K562 (cell line): ENCODE measurements at regions not wholly inside any gene's neighbourhood (a gene's known extent, or its start where the extent isn't known, plus 50 kb on each side); places are given as distances from the start of the nearest gene placed in this dataset.

ENCODE experiments used
- ATAC-seq: fragments of 200-7000 bp; cut with Tn5 transposase; 3 replicates; pipeline ENCODE4 v1.9.1; 2020; ENCODE audit warnings: moderate library complexity
- BruUV-seq: library from RNA; stranded (reverse); fragments of 400-500 nt; replicated peaks from 2 replicates; lab custom pipeline; 2021; lab: Mats Ljungman, UMichigan
- CTCF ChIA-PET: fragments of 300-600 bp; formaldehyde crosslinking; extraction: SDS; loops from one replicate; lab custom pipeline; 2021; ENCODE audit warnings: low intra/inter-chr PET ratio; lab: Yijun Ruan, JAX
- POLR2A ChIA-PET: fragments of 300-600, 350-650 bp; sonication (Branson Sonifier 250); formaldehyde crosslinking; extraction: SDS; loops from one replicate; lab custom pipeline; 2021; ENCODE audit warnings: antibody characterized with exemption, inconsistent platforms; lab: Yijun Ruan, JAX
- DNase-seq, 4 experiments: peaks; one replicate each; pipeline versions ENCODE4 v3.0.0 to v3.0.0-alpha.2; 2011 to 2018; ENCODE audit warnings: low spot score in 3 of 4, mixed read lengths in 3 of 4; ENCODE audit errors: extremely low read depth in 1 of 4
- FAIRE-seq: peaks from 2 replicates; lab custom pipeline; 2011; peaks lifted over from hg19 to GRCh38; lab: Jason Lieb, UNC
- H2AFZ ChIP-seq: 2 replicates; pipeline ENCODE4 v1.6.0; 2011; ENCODE audit warnings: low read depth, low read length, control low read depth, inconsistent platforms
- H3K27ac ChIP-seq: fragments of 200-600 bp; 3 replicates; pipeline ENCODE4 v1.8.0; 2011; ENCODE audit warnings: low read depth, mild to moderate bottlenecking, control low read depth, inconsistent platforms, low read length, moderate library complexity, mixed read lengths; ENCODE audit errors: extremely low read depth
- H3K27me3 ChIP-seq, 2 experiments: fragments of 300-600 bp in 1 of 2; 2 replicates in 1 of 2; 3 replicates in 1 of 2; pipeline versions ENCODE4 v1.6.0 to v1.8.0; 2011; ENCODE audit warnings: inconsistent platforms in 2 of 2, low read length in 2 of 2, mild to moderate bottlenecking in 1 of 2, mixed read lengths in 1 of 2, moderate library complexity in 1 of 2; ENCODE audit not compliant: control insufficient read depth in 2 of 2, insufficient read depth in 2 of 2
- H3K36me3 ChIP-seq: fragments of 300-600 bp; 3 replicates; pipeline ENCODE4 v1.8.0; 2011; ENCODE audit warnings: mild to moderate bottlenecking, low read length, inconsistent platforms; ENCODE audit not compliant: control insufficient read depth, insufficient read depth
- H3K4me1 ChIP-seq, 2 experiments: fragments of 200-600 bp in 1 of 2; replicated peaks in 1 of 2; 2 replicates in 1 of 2; 3 replicates in 1 of 2; pipeline versions ENCODE4 v1.5.1 to v1.8.0; 2011; ENCODE audit warnings: inconsistent platforms in 2 of 2, low read length in 2 of 2, mild to moderate bottlenecking in 1 of 2, mixed read lengths in 1 of 2, moderate library complexity in 1 of 2; ENCODE audit not compliant: control insufficient read depth in 2 of 2, insufficient read depth in 2 of 2
- H3K4me2 ChIP-seq: 2 replicates; pipeline ENCODE4 v1.6.1; 2011; ENCODE audit warnings: low read length, control low read depth, inconsistent platforms, mixed read lengths; ENCODE audit not compliant: insufficient read depth
- H3K4me3 ChIP-seq: fragments of 200-600 bp; sonication (generic), shearing (Covaris generic); 2 replicates; pipeline ENCODE4 v1.5.1; 2016; ENCODE audit warnings: control low read depth, inconsistent platforms
- H3K79me2 ChIP-seq: fragments of 200-600 bp; 3 replicates; pipeline ENCODE4 v1.8.0; 2011; ENCODE audit warnings: low read length, inconsistent platforms; ENCODE audit not compliant: control insufficient read depth, insufficient read depth
- H3K9ac ChIP-seq, 2 experiments: 2 replicates each; pipeline versions ENCODE4 v1.6.0 to v1.6.1; 2011; ENCODE audit warnings: low read depth in 2 of 2, low read length in 2 of 2, control low read depth in 1 of 2, inconsistent platforms in 1 of 2, mild to moderate bottlenecking in 1 of 2, mixed read lengths in 1 of 2; ENCODE audit not compliant: insufficient read depth in 1 of 2
- H3K9me1 ChIP-seq: one replicate; pipeline ENCODE4 v1.6.0; 2011; ENCODE audit warnings: inconsistent platforms, mild to moderate bottlenecking, low read length, moderate library complexity; ENCODE audit not compliant: control insufficient read depth, insufficient read depth
- H3K9me3 ChIP-seq: replicated peaks from 2 replicates; pipeline ENCODE4 v1.5.1; 2011; ENCODE audit warnings: low read depth, low read length, inconsistent platforms; ENCODE audit not compliant: control insufficient read depth, insufficient read depth
- H4K20me1 ChIP-seq: replicated peaks from 2 replicates; pipeline ENCODE4 v1.6.1; 2011; ENCODE audit warnings: low read length, inconsistent platforms, mixed read lengths; ENCODE audit not compliant: control insufficient read depth, insufficient read depth
- BRCA1 ChIP-seq, 2 experiments: fragments of 450-650 bp in 1 of 2; sonication (generic) in 1 of 2; formaldehyde crosslinking in 1 of 2; IDR thresholded peaks; 2 replicates each; pipeline versions ENCODE4 v1.5.0 to v1.6.1; 2017 to 2020; ENCODE audit warnings: mild to moderate bottlenecking in 1 of 2, missing genetic modification reagents in 1 of 2
- ETV5 ChIP-seq: sonication (generic); formaldehyde crosslinking; IDR thresholded peaks from 2 replicates; pipeline ENCODE4 v1.4.0; 2020; ENCODE audit warnings: low read depth, mild to moderate bottlenecking, missing genetic modification reagents
- EWSR1 ChIP-seq: fragments of 450-650 bp; IDR thresholded peaks from 2 replicates; pipeline ENCODE4 v1.6.1; 2018; ENCODE audit warnings: borderline replicate concordance, mild to moderate bottlenecking, low read depth, moderate library complexity; ENCODE audit not compliant: partially characterized antibody
- GTF2E2 ChIP-seq: fragments of 200-800 bp; sonication (Bioruptor generic); IDR thresholded peaks from 2 replicates; pipeline ENCODE4 v1.6.1; 2016; ENCODE audit warnings: missing genetic modification characterization, missing compliant biosample characterization
- GTF3C2 ChIP-seq: IDR thresholded peaks from 3 replicates; pipeline ENCODE4 v1.6.1; 2011; ENCODE audit warnings: borderline replicate concordance, mild to moderate bottlenecking, moderate library complexity; ENCODE audit not compliant: insufficient read length; ENCODE audit errors: extremely low read depth
- ZNF175 ChIP-seq: fragments of 200-800 bp; sonication (Bioruptor generic); IDR thresholded peaks from 2 replicates; pipeline ENCODE4 v1.6.1; 2016; ENCODE audit warnings: low read depth, mild to moderate bottlenecking, missing genetic modification characterization, missing compliant biosample characterization
- ZNF764 ChIP-seq: fragments of 250-450 bp; sonication (Bioruptor Pico); IDR thresholded peaks from 2 replicates; pipeline ENCODE4 v1.4.0; 2020; ENCODE audit warnings: low read depth, mild to moderate bottlenecking, moderate library complexity
- WGBS: fragments of 100-300 bp; shearing (Covaris generic); methylation state at CpG from one replicate; pipeline ENCODE4 v1.1.6; 2016; ENCODE audit warnings: low coverage, mixed read lengths; ENCODE audit not compliant: insufficient coverage; ENCODE audit errors: missing lambda C conversion rate; 5-methylcytosine and 5-hydroxymethylcytosine counted together
- in situ Hi-C: fragments of 300-500 bp; cut with MboI; formaldehyde crosslinking; loops from 4 replicates; pipeline ENCODE4 v1.15.0; 2018; ENCODE audit warnings: inconsistent platforms, mixed read lengths
- intact Hi-C: fragments of 100-400 bp; cut with micrococcal nuclease; formaldehyde crosslinking; loops from 2 replicates; pipeline ENCODE4 v1.14.2; 2022

DNA sequence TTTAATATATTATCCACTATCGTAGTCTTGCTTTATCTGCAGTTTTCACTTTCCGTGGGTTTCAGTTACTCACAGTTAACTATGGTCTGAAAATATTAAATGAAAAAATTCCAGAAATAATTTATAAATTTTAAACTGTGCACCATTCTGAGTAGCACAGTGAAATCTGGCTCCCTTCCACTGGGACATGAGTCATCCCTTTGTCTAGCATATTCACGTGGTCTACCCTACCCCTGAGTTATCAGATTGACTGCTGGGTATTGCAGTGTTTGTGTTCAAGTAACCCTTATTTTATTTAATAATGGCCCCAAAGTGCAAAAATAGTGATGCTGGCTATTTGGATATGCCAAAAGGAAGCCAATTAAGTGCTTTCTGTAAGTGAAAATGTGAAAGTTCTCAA is 539.5 kb upstream of the AGTR1 start:
- no peaks in the 10 kb centered on the region for H3K79me2 ChIP-seq
- no peaks in the 10 kb centered on the region for H3K9me3 ChIP-seq
- intact Hi-C loops, result no loop called here
- DNase-seq, result no peak
- no peak for FAIRE-seq
- no peaks in the 10 kb centered on the region for H4K20me1 ChIP-seq
- CTCF ChIA-PET, result no interaction called here
- H3K36me3 ChIP-seq, result no peaks in the 10 kb centered on the region
- no peak overlapping the region for H3K27ac ChIP-seq
- H3K27me3 ChIP-seq, result no peaks in the 10 kb centered on the region
- H3K9ac ChIP-seq, result no peak overlapping the region
- no peaks in the 10 kb centered on the region for H3K9me1 ChIP-seq
- TF ChIP-seq BRCA1 (IDR thresholded peaks at IDR 0.05) (no peak), BRCA1 (CRISPR knock-in tag; IDR thresholded peaks at IDR 0.05) (no peak), GTF3C2 (no peak), EWSR1 (no peak), GTF2E2 (tag) (no peak), ZNF764 (CRISPR knock-in tag) (no peak), ETV5 (no peak), ZNF175 (no peak)
- 0% methylated on average over 3 of the region's 3 CpGs for WGBS
- no peak overlapping the region for H3K4me2 ChIP-seq
- no peak for ATAC-seq
- no peak overlapping the region for H3K4me3 ChIP-seq
- in situ Hi-C loops, result no loop called here
- no peak overlapping the region for H2AFZ ChIP-seq
- no peaks in the 10 kb centered on the region for H3K4me1 ChIP-seq
- BruUV-seq, result no TSS peak
- POLR2A ChIA-PET, result no interaction called here
